ENCODE measurements at regions not wholly inside any gene's neighbourhood (a gene's known extent, or its start where the extent isn't known, plus 50 kb on each side); places are given as distances from the start of the nearest gene placed in this dataset.

DNA sequence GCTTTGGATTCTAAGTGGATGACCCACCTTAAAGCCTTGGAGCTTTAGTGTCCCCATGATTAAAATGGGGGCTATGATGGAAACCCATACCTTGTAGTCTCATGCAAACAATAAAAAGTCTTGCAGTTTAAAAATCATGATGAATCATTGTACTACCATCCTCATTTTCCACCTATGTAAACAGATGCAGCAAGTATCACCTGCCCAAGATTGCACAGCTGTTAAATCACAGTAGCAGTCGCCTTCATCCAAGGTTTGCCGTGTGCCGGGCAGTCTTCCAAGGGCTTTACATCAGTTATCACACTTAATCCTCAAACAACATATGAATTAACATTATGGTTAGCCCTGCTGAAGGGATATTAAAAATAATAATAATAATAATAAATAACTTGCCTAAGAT is 210.3 kb downstream of the FOXA2 start:
- TF ChIP-seq CTCF (IDR thresholded peaks at IDR 0.05; ENCODE audit: low read depth, low read length) (no peak), POLR2A (IDR thresholded peaks at IDR 0.05; ENCODE audit: extremely low read depth, insufficient read length) (no peak), MAX (IDR thresholded peaks at IDR 0.05; ENCODE audit: low read depth, low read length) (no peak), MYC (IDR thresholded peaks at IDR 0.05; ENCODE audit: low read depth, low read length) (no peak)

Data from NB4 (cell line).